GM18498 (cell line): ENCODE measurements at regions not wholly inside any gene's neighbourhood (a gene's known extent, or its start where the extent isn't known, plus 50 kb on each side); places are given as distances from the start of the nearest gene placed in this dataset.
"Not testable (repeated sequence)": the region's sequence is repeated elsewhere in the genome, so short reads cannot be mapped to it uniquely, and the experiment has no call there.

Experiments used
- ATAC-seq: cut with Tn5 transposase; IDR thresholded peaks from one replicate; pipeline ENCODE4 v1.9.1; 2021; ENCODE audit warnings: mild to moderate bottlenecking, moderate library complexity; ENCODE audit not compliant: unreplicated experiment

- ATAC-seq, result no peak
These were observed 133.7 kb upstream of the EDIL3 start for GRCh38 chr5:84518370-84518769.

- no peak for ATAC-seq
These were observed 121.9 kb upstream of the EDIL3 start for GRCh38 chr5:84506625-84507024.

- no peak for ATAC-seq
These were observed 109.8 kb upstream of the EDIL3 start for GRCh38 chr5:84494453-84494852.

GRCh38 chr5:84487963-84488362, 103.3 kb upstream of the EDIL3 start:
- ATAC-seq, result no peak

- ATAC-seq, result no peak
These were observed 96.4 kb upstream of the EDIL3 start for GRCh38 chr5:84480873-84481637.

GRCh38 chr5:84478603-84479002, 93.9 kb upstream of the EDIL3 start:
- ATAC-seq, result no peak

GRCh38 chr5:84477485-84477884, 92.8 kb upstream of the EDIL3 start:
- no peak for ATAC-seq

GRCh38 chr5:84474126-84474525, 89.4 kb upstream of the EDIL3 start:
- no peak for ATAC-seq

- ATAC-seq, result no peak
These were observed 68.7 kb upstream of the EDIL3 start for GRCh38 chr5:84453405-84453804.

- ATAC-seq, result no peak
These were observed 66.1 kb upstream of the EDIL3 start for GRCh38 chr5:84450617-84451414.

- ATAC-seq, result no peak
These were observed 60.5 kb upstream of the EDIL3 start for GRCh38 chr5:84445049-84445685.

- no peak for ATAC-seq
These were observed 53.8 kb upstream of the EDIL3 start for GRCh38 chr5:84438456-84438855.

GRCh38 chr5:84437673-84438315, 53.1 kb upstream of the EDIL3 start:
- no peak for ATAC-seq

GRCh38 chr5:84436866-84437265, 52.2 kb upstream of the EDIL3 start:
- ATAC-seq, result no peak

- ATAC-seq, result not testable (repeated sequence)
These were observed 51.2 kb upstream of the EDIL3 start for GRCh38 chr5:84435861-84436346.
